ENCODE measurements at regions not wholly inside any gene's neighbourhood (a gene's known extent, or its start where the extent isn't known, plus 50 kb on each side); places are given as distances from the start of the nearest gene placed in this dataset.
"Not testable (repeated sequence)": the region's sequence is repeated elsewhere in the genome, so short reads cannot be mapped to it uniquely, and the experiment has no call there.

- H3K9ac ChIP-seq (ENCODE audit: low read depth, low read length) = no peak overlapping the region
- H3K9me3 ChIP-seq (ENCODE audit: control insufficient read depth, insufficient read depth, low read length) = peaks cover 10% of the 10 kb centered on the region
- H3K27me3 ChIP-seq (ENCODE audit: control insufficient read depth, insufficient read depth, low read length) = no peaks in the 10 kb centered on the region
- H3K36me3 ChIP-seq (ENCODE audit: control insufficient read depth, insufficient read depth, low read length) = no peaks in the 10 kb centered on the region
- H3K4me1 ChIP-seq (ENCODE audit: control insufficient read depth, insufficient read depth, low read length) = no peaks in the 10 kb centered on the region
- H3K4me3 ChIP-seq (ENCODE audit: low read depth, low read length) = no peak overlapping the region
Observed at GRCh38 chrX:113390531-113390930, 549.9 kb upstream of the AMOT start.

GRCh38 chrX:113389846-113390245, 549.2 kb upstream of the AMOT start:
- Histone ChIP-seq H3K36me3 (ENCODE audit: control insufficient read depth, insufficient read depth, low read length) (no peaks in the 10 kb centered on the region), H3K4me3 (ENCODE audit: low read depth, low read length) (no peak overlapping the region), H3K9me3 (ENCODE audit: control insufficient read depth, insufficient read depth, low read length) (peaks cover 10% of the 10 kb centered on the region), H3K4me1 (ENCODE audit: control insufficient read depth, insufficient read depth, low read length) (no peaks in the 10 kb centered on the region), H3K9ac (ENCODE audit: low read depth, low read length) (no peak overlapping the region), H3K27me3 (ENCODE audit: control insufficient read depth, insufficient read depth, low read length) (no peaks in the 10 kb centered on the region)

- H3K4me3 ChIP-seq (ENCODE audit: low read depth, low read length) = no peak overlapping the region
- no peaks in the 10 kb centered on the region for H3K27me3 ChIP-seq (ENCODE audit: control insufficient read depth, insufficient read depth, low read length)
- no peak overlapping the region for H3K9ac ChIP-seq (ENCODE audit: low read depth, low read length)
- no peaks in the 10 kb centered on the region for H3K4me1 ChIP-seq (ENCODE audit: control insufficient read depth, insufficient read depth, low read length)
- no peaks in the 10 kb centered on the region for H3K9me3 ChIP-seq (ENCODE audit: control insufficient read depth, insufficient read depth, low read length)
- H3K36me3 ChIP-seq (ENCODE audit: control insufficient read depth, insufficient read depth, low read length) = no peaks in the 10 kb centered on the region
Observed at GRCh38 chrX:113384628-113385027, 544.0 kb upstream of the AMOT start.

- not testable (repeated sequence) for H3K27me3 ChIP-seq (ENCODE audit: control insufficient read depth, insufficient read depth, low read length); H3K4me3 ChIP-seq (ENCODE audit: low read depth, low read length); H3K9me3 ChIP-seq (ENCODE audit: control insufficient read depth, insufficient read depth, low read length); H3K4me1 ChIP-seq (ENCODE audit: control insufficient read depth, insufficient read depth, low read length); H3K36me3 ChIP-seq (ENCODE audit: control insufficient read depth, insufficient read depth, low read length); H3K9ac ChIP-seq (ENCODE audit: low read depth, low read length)
Observed at GRCh38 chrX:113373421-113373820, 532.8 kb upstream of the AMOT start.

GRCh38 chrX:113370006-113370405, 529.4 kb upstream of the AMOT start:
- H3K9ac ChIP-seq (ENCODE audit: low read depth, low read length) = no peak overlapping the region
- H3K4me1 ChIP-seq (ENCODE audit: control insufficient read depth, insufficient read depth, low read length) = peaks cover 8% of the 10 kb centered on the region
- no peaks in the 10 kb centered on the region for H3K9me3 ChIP-seq (ENCODE audit: control insufficient read depth, insufficient read depth, low read length)
- H3K27me3 ChIP-seq (ENCODE audit: control insufficient read depth, insufficient read depth, low read length) = no peaks in the 10 kb centered on the region
- no peak overlapping the region for H3K4me3 ChIP-seq (ENCODE audit: low read depth, low read length)
- H3K36me3 ChIP-seq (ENCODE audit: control insufficient read depth, insufficient read depth, low read length) = no peaks in the 10 kb centered on the region

- Histone ChIP-seq H3K36me3 (ENCODE audit: control insufficient read depth, insufficient read depth, low read length) (no peaks in the 10 kb centered on the region), H3K9ac (ENCODE audit: low read depth, low read length) (no peak overlapping the region), H3K4me1 (ENCODE audit: control insufficient read depth, insufficient read depth, low read length) (peaks cover 8% of the 10 kb centered on the region), H3K4me3 (ENCODE audit: low read depth, low read length) (no peak overlapping the region), H3K27me3 (ENCODE audit: control insufficient read depth, insufficient read depth, low read length) (no peaks in the 10 kb centered on the region), H3K9me3 (ENCODE audit: control insufficient read depth, insufficient read depth, low read length) (no peaks in the 10 kb centered on the region)
Observed at GRCh38 chrX:113369056-113369455, 528.4 kb upstream of the AMOT start.

GRCh38 chrX:113353134-113353533, 512.5 kb upstream of the AMOT start:
- Histone ChIP-seq H3K27me3 (ENCODE audit: control insufficient read depth, insufficient read depth, low read length) (no peaks in the 10 kb centered on the region), H3K9me3 (ENCODE audit: control insufficient read depth, insufficient read depth, low read length) (no peaks in the 10 kb centered on the region), H3K36me3 (ENCODE audit: control insufficient read depth, insufficient read depth, low read length) (no peaks in the 10 kb centered on the region), H3K4me1 (ENCODE audit: control insufficient read depth, insufficient read depth, low read length) (no peaks in the 10 kb centered on the region), H3K9ac (ENCODE audit: low read depth, low read length) (no peak overlapping the region), H3K4me3 (ENCODE audit: low read depth, low read length) (no peak overlapping the region)

- Histone ChIP-seq H3K27me3 (ENCODE audit: control insufficient read depth, insufficient read depth, low read length) (no peaks in the 10 kb centered on the region), H3K4me1 (ENCODE audit: control insufficient read depth, insufficient read depth, low read length) (no peaks in the 10 kb centered on the region), H3K9me3 (ENCODE audit: control insufficient read depth, insufficient read depth, low read length) (no peaks in the 10 kb centered on the region), H3K4me3 (ENCODE audit: low read depth, low read length) (no peak overlapping the region), H3K36me3 (ENCODE audit: control insufficient read depth, insufficient read depth, low read length) (no peaks in the 10 kb centered on the region), H3K9ac (ENCODE audit: low read depth, low read length) (no peak overlapping the region)
Observed at GRCh38 chrX:113330416-113330815, 489.8 kb upstream of the AMOT start.

- Histone ChIP-seq H3K27me3 (ENCODE audit: control insufficient read depth, insufficient read depth, low read length) (no peaks in the 10 kb centered on the region), H3K36me3 (ENCODE audit: control insufficient read depth, insufficient read depth, low read length) (no peaks in the 10 kb centered on the region), H3K9me3 (ENCODE audit: control insufficient read depth, insufficient read depth, low read length) (no peaks in the 10 kb centered on the region), H3K4me1 (ENCODE audit: control insufficient read depth, insufficient read depth, low read length) (no peaks in the 10 kb centered on the region), H3K4me3 (ENCODE audit: low read depth, low read length) (no peak overlapping the region), H3K9ac (ENCODE audit: low read depth, low read length) (no peak overlapping the region)
Observed at GRCh38 chrX:113315927-113316326, 475.3 kb upstream of the AMOT start.

- no peak overlapping the region for H3K4me3 ChIP-seq (ENCODE audit: low read depth, low read length)
- H3K27me3 ChIP-seq (ENCODE audit: control insufficient read depth, insufficient read depth, low read length) = no peaks in the 10 kb centered on the region
- H3K9ac ChIP-seq (ENCODE audit: low read depth, low read length) = no peak overlapping the region
Observed at GRCh38 chrX:113305496-113305895, 464.9 kb upstream of the AMOT start.

GRCh38 chrX:113300580-113300979, 459.9 kb upstream of the AMOT start:
- Histone ChIP-seq H3K4me1 (ENCODE audit: control insufficient read depth, insufficient read depth, low read length) (peaks cover 3% of the 10 kb centered on the region), H3K27me3 (ENCODE audit: control insufficient read depth, insufficient read depth, low read length) (no peaks in the 10 kb centered on the region), H3K9ac (ENCODE audit: low read depth, low read length) (no peak overlapping the region), H3K9me3 (ENCODE audit: control insufficient read depth, insufficient read depth, low read length) (no peaks in the 10 kb centered on the region), H3K36me3 (ENCODE audit: control insufficient read depth, insufficient read depth, low read length) (no peaks in the 10 kb centered on the region), H3K4me3 (ENCODE audit: low read depth, low read length) (no peak overlapping the region)

More at GRCh38 chrX:113305496-113305895, 464.9 kb upstream of the AMOT start:
- no peaks in the 10 kb centered on the region for H3K36me3 ChIP-seq (ENCODE audit: control insufficient read depth, insufficient read depth, low read length)
- peaks cover 6% of the 10 kb centered on the region for H3K4me1 ChIP-seq (ENCODE audit: control insufficient read depth, insufficient read depth, low read length)
- no peaks in the 10 kb centered on the region for H3K9me3 ChIP-seq (ENCODE audit: control insufficient read depth, insufficient read depth, low read length)

GRCh38 chrX:113297437-113297836, 456.8 kb upstream of the AMOT start:
- no peak overlapping the region for H3K9ac ChIP-seq (ENCODE audit: low read depth, low read length)
- no peaks in the 10 kb centered on the region for H3K27me3 ChIP-seq (ENCODE audit: control insufficient read depth, insufficient read depth, low read length)
- H3K4me3 ChIP-seq (ENCODE audit: low read depth, low read length) = no peak overlapping the region
- no peaks in the 10 kb centered on the region for H3K4me1 ChIP-seq (ENCODE audit: control insufficient read depth, insufficient read depth, low read length)
- no peaks in the 10 kb centered on the region for H3K9me3 ChIP-seq (ENCODE audit: control insufficient read depth, insufficient read depth, low read length)
- H3K36me3 ChIP-seq (ENCODE audit: control insufficient read depth, insufficient read depth, low read length) = no peaks in the 10 kb centered on the region

- Histone ChIP-seq H3K9me3 (ENCODE audit: control insufficient read depth, insufficient read depth, low read length) (no peaks in the 10 kb centered on the region), H3K27me3 (ENCODE audit: control insufficient read depth, insufficient read depth, low read length) (no peaks in the 10 kb centered on the region), H3K4me1 (ENCODE audit: control insufficient read depth, insufficient read depth, low read length) (no peaks in the 10 kb centered on the region), H3K9ac (ENCODE audit: low read depth, low read length) (no peak overlapping the region), H3K36me3 (ENCODE audit: control insufficient read depth, insufficient read depth, low read length) (no peaks in the 10 kb centered on the region), H3K4me3 (ENCODE audit: low read depth, low read length) (no peak overlapping the region)
Observed at GRCh38 chrX:113289503-113289902, 448.9 kb upstream of the AMOT start.

Data from iPS-15b (cell line).